B cell (primary cell): ENCODE measurements at regions not wholly inside any gene's neighbourhood (a gene's known extent, or its start where the extent isn't known, plus 50 kb on each side); places are given as distances from the start of the nearest gene placed in this dataset.

Experiments
- ATAC-seq: fragments of 200-7000 bp; cut with Tn5 transposase; one replicate; pipeline ENCODE4 v1.10.0; 2021; ENCODE audit warnings: low read depth, mild to moderate bottlenecking, moderate number of reproducible peaks, moderate library complexity
- CTCF ChIA-PET: fragments of 350-600 bp; sonication (Branson Sonifier 250); formaldehyde crosslinking; loops from one replicate; lab custom pipeline; 2021; ENCODE audit warnings: antibody characterized with exemption, inconsistent platforms; lab: Charles Lee
- POLR2A ChIA-PET: fragments of 350-600 bp; sonication (Branson Sonifier 250); formaldehyde crosslinking; loops from one replicate; lab custom pipeline; 2021; ENCODE audit warnings: antibody characterized with exemption; lab: Charles Lee
- DNase-seq: peaks from one replicate; pipeline ENCODE4 v3.0.0; 2013
- H2AFZ ChIP-seq: 2 replicates; pipeline ENCODE4 v1.6.1; 2012; ENCODE audit warnings: mild to moderate bottlenecking, low read depth, low read length; ENCODE audit not compliant: insufficient read depth, poor library complexity, severe bottlenecking
- H3K27ac ChIP-seq, 2 donors: 1 replicate in 1 of 2; 2 replicates in 1 of 2; pipeline ENCODE4 v1.5.1; 2012 to 2013; ENCODE audit warnings: low read length in 2 of 2, mild to moderate bottlenecking in 2 of 2, moderate library complexity in 1 of 2
- H3K27me3 ChIP-seq, 4 experiments: fragments of 200-600 bp in 1 of 4; sonication (generic) in 1 of 4; replicated peaks in 1 of 4; 1 replicate in 2 of 4; 2 replicates in 2 of 4; pipeline versions ENCODE4 v1.6.1 to v1.7.0; 2013 to 2016; ENCODE audit warnings: low read length in 3 of 4, mild to moderate bottlenecking in 2 of 4, mixed read lengths in 1 of 4, moderate library complexity in 1 of 4; ENCODE audit not compliant: insufficient read depth in 4 of 4, control insufficient read depth in 3 of 4; ENCODE audit errors: control extremely low read depth in 1 of 4
- H3K36me3 ChIP-seq, 2 experiments: replicated peaks in 1 of 2; 1 replicate in 1 of 2; 2 replicates in 1 of 2; pipeline versions ENCODE4 v1.6.1 to v1.7.1; 2013; ENCODE audit warnings: low read length in 1 of 2; ENCODE audit not compliant: insufficient read depth in 2 of 2, control insufficient read depth in 1 of 2; ENCODE audit errors: control extremely low read depth in 1 of 2, extremely low read depth in 1 of 2
- H3K4me1 ChIP-seq, 2 donors: fragments of 200-600 bp in 1 of 2; sonication (generic) in 1 of 2; 1 replicate in 1 of 2; 2 replicates in 1 of 2; pipeline versions ENCODE4 v1.5.1 to v1.6.1; 2013 to 2017; ENCODE audit warnings: low read length in 2 of 2; ENCODE audit not compliant: control insufficient read depth in 2 of 2, insufficient read depth in 2 of 2
- H3K4me2 ChIP-seq: replicated peaks from 2 replicates; pipeline ENCODE3; 2012; ENCODE audit warnings: mild to moderate bottlenecking, low read depth, low read length; ENCODE audit not compliant: poor library complexity, severe bottlenecking
- H3K4me3 ChIP-seq, 5 experiments: fragments of 200-600 bp in 1 of 5; sonication (generic) in 1 of 5; 1 replicate in 3 of 5; 2 replicates in 2 of 5; pipeline versions ENCODE4 v1.5.1 to v1.7.0; 2011 to 2016; ENCODE audit warnings: low read length in 4 of 5, mild to moderate bottlenecking in 4 of 5, low read depth in 2 of 5, control low read depth in 1 of 5, moderate library complexity in 1 of 5; ENCODE audit not compliant: insufficient read depth in 1 of 5; ENCODE audit errors: control extremely low read depth in 1 of 5, extremely low read depth in 1 of 5
- H3K79me2 ChIP-seq: fragments of 200-600 bp; sonication (generic); one replicate; pipeline ENCODE4 v1.6.0; 2016; ENCODE audit warnings: low read length; ENCODE audit not compliant: control insufficient read depth, insufficient read depth
- H3K9ac ChIP-seq: fragments of 200-600 bp; sonication (generic); 2 replicates; pipeline ENCODE4 v1.6.1; 2017; ENCODE audit warnings: mild to moderate bottlenecking, low read length, moderate library complexity
- H3K9me3 ChIP-seq, 3 donors: one replicate each; pipeline versions ENCODE4 v1.6.1 to v1.7.1; 2013; ENCODE audit warnings: low read length in 2 of 3; ENCODE audit not compliant: control insufficient read depth in 2 of 3, insufficient read depth in 1 of 3; ENCODE audit errors: control extremely low read depth in 1 of 3
- H4K20me1 ChIP-seq: 2 replicates; pipeline ENCODE4 v1.6.0; 2012; ENCODE audit warnings: mild to moderate bottlenecking, low read length; ENCODE audit not compliant: insufficient read depth, control insufficient read depth, poor library complexity, severe bottlenecking
- H3K27ac Mint-ChIP-seq: one replicate; pipeline ENCODE4 v1.8.0; 2021; ENCODE audit warnings: mixed read lengths
- H3K27me3 Mint-ChIP-seq: one replicate; pipeline ENCODE4 v1.8.0; 2021; ENCODE audit warnings: mixed read lengths
- H3K4me1 Mint-ChIP-seq: one replicate; pipeline ENCODE4 v1.8.0; 2021; ENCODE audit warnings: mixed read lengths
- H3K4me3 Mint-ChIP-seq: one replicate; pipeline ENCODE4 v1.8.0; 2021; ENCODE audit warnings: mixed read lengths
- H3K9me3 Mint-ChIP-seq: one replicate; pipeline ENCODE4 v1.8.0; 2022; ENCODE audit warnings: mixed read lengths; ENCODE audit not compliant: insufficient read depth
- CTCF ChIP-seq: fragments of 200-600 bp; IDR thresholded peaks from one replicate; pipeline ENCODE4 v1.8.0; 2022; ENCODE audit warnings: antibody characterized with exemption, mild to moderate bottlenecking
- EZH2 ChIP-seq: IDR thresholded peaks from 2 replicates; pipeline ENCODE4 v1.6.1; 2012; ENCODE audit warnings: borderline replicate concordance, low read depth, mild to moderate bottlenecking, moderate library complexity, low read length; ENCODE audit not compliant: insufficient read depth, poor library complexity, severe bottlenecking
- WGBS: methylation state at CpG from one replicate; pipeline ENCODE4 v1.1.5; 2013; ENCODE audit warnings: missing lambda C conversion rate; ENCODE audit not compliant: insufficient coverage; 5-methylcytosine and 5-hydroxymethylcytosine counted together
- intact Hi-C: fragments of 100-400 bp; cut with micrococcal nuclease; formaldehyde crosslinking; loops from one replicate; pipeline ENCODE4 v1.10.0; 2022

DNA sequence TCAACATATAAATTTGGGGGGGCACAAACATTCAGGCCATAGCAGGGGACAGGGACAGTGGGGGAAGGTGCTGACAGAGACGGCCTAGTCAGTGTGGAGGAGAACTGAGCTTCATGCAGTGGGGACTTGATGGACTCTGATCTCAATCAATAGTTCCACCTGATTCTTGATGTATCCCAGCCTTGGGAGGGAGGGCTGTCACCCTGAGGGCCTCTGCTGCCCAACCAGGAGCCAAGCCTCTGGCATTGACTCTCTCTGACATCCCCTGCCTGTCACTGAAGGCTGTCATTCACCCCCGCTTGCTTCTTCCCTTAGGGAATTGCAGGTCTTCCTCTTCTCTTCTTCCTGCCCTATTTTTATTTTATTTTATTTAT lies 180.6 kb upstream of the TAB2 start:
- H2AFZ ChIP-seq = no peak overlapping the region
- no peaks in the 10 kb centered on the region for H4K20me1 ChIP-seq
- no peaks in the 10 kb centered on the region for H3K79me2 ChIP-seq
- 100% methylated on average over 1 of the region's 2 CpGs for WGBS
- DNase-seq (no peak), ATAC-seq (no peak)
- TF ChIP-seq EZH2 (no peak), CTCF (no peak)
- H3K36me3 ChIP-seq = no peaks in the 10 kb centered on the region
- no peak overlapping the region for H3K27ac ChIP-seq
- intact Hi-C loops = no loop called here
- Mint-ChIP-seq H3K4me3 (no peak overlapping the region), H3K27me3 (peaks cover 3% of the 10 kb centered on the region), H3K4me1 (peaks cover 17% of the 10 kb centered on the region), H3K27ac (no peak overlapping the region), H3K9me3 (no peaks in the 10 kb centered on the region)
- peaks cover 9 to 15% of the 10 kb centered on the region in 2 donors for H3K4me1 ChIP-seq
- ChIA-PET CTCF (interaction anchor here (0.9 kb wide), 1 partner anchor 295 kb away, joined by 3 read pairs; no protein-coding TSS in a partner anchor), POLR2A (no interaction called here)
- H3K9me3 ChIP-seq = no peaks in the 10 kb centered on the region
- no peak overlapping the region for H3K9ac ChIP-seq
- no peaks in the 10 kb centered on the region for H3K27me3 ChIP-seq
- H3K4me2 ChIP-seq = no peak overlapping the region
- H3K4me3 ChIP-seq = no peak overlapping the region

GRCh38 chr6:149137594-149137993 lies 179.9 kb upstream of the TAB2 start:
- POLR2A ChIA-PET = no interaction called here
- CTCF ChIA-PET = no interaction called here
- Histone ChIP-seq H3K4me2 (no peak overlapping the region), H3K4me1 (peaks cover 9 to 15% of the 10 kb centered on the region in 2 donors), H4K20me1 (no peaks in the 10 kb centered on the region), H3K9me3 (no peaks in the 10 kb centered on the region), H3K36me3 (no peaks in the 10 kb centered on the region), H3K79me2 (no peaks in the 10 kb centered on the region), H2AFZ (no peak overlapping the region), H3K4me3 (no peak overlapping the region), H3K27me3 (no peaks in the 10 kb centered on the region), H3K27ac (no peak overlapping the region), H3K9ac (no peak overlapping the region)
- H3K4me1 Mint-ChIP-seq = peaks cover 17% of the 10 kb centered on the region
- WGBS = 100% methylated on average over 2 of the region's 4 CpGs
- no peak for ATAC-seq
- H3K4me3 Mint-ChIP-seq = no peak overlapping the region
- H3K9me3 Mint-ChIP-seq = no peaks in the 10 kb centered on the region
- no peak for DNase-seq
- intact Hi-C loops = no loop called here
- H3K27ac Mint-ChIP-seq = no peak overlapping the region
- TF ChIP-seq EZH2 (no peak), CTCF (no peak)
- H3K27me3 Mint-ChIP-seq = peaks cover 3% of the 10 kb centered on the region
